DMS53 treated with DMSO at 0.1 percent for 48 hours (cell line): ENCODE measurements at regions not wholly inside any gene's neighbourhood (a gene's known extent, or its start where the extent isn't known, plus 50 kb on each side); places are given as distances from the start of the nearest gene placed in this dataset.
"Not testable (repeated sequence)": the region's sequence is repeated elsewhere in the genome, so short reads cannot be mapped to it uniquely, and the experiment has no call there.

ENCODE experiments used
- DNase-seq: peaks from one replicate; lab custom pipeline; 2025; ENCODE audit not compliant: unreplicated experiment; lab: John Stamatoyannopoulos, UW

GRCh38 chr4:19650903-19651864, 600.5 kb upstream of the SLIT2 start:
- no peak for DNase-seq

- no peak for DNase-seq
Measured at GRCh38 chr4:19645589-19645988, 606.1 kb upstream of the SLIT2 start.

- no peak for DNase-seq
Measured at GRCh38 chr4:19636451-19636850, 615.3 kb upstream of the SLIT2 start.

GRCh38 chr4:19631814-19632213, 619.9 kb upstream of the SLIT2 start:
- no peak for DNase-seq

- DNase-seq: no peak
Measured at GRCh38 chr4:19623866-19624265, 627.8 kb upstream of the SLIT2 start.

GRCh38 chr4:19615086-19615689, 636.5 kb upstream of the SLIT2 start:
- peak; percentile 99 for DNase-seq

GRCh38 chr4:19614171-19614570, 637.5 kb upstream of the SLIT2 start:
- no peak for DNase-seq

GRCh38 chr4:19596342-19596741, 655.4 kb upstream of the SLIT2 start:
- no peak for DNase-seq

GRCh38 chr4:19592391-19592790, 659.3 kb upstream of the SLIT2 start:
- peak; percentile 76 for DNase-seq

- DNase-seq: no peak
Measured at GRCh38 chr4:19583827-19584569, 667.7 kb upstream of the SLIT2 start.

GRCh38 chr4:19580095-19580494, 671.6 kb upstream of the SLIT2 start:
- no peak for DNase-seq

- no peak for DNase-seq
Measured at GRCh38 chr4:19579608-19580007, 672.1 kb upstream of the SLIT2 start.

GRCh38 chr4:19577097-19577496, 674.6 kb upstream of the SLIT2 start:
- no peak for DNase-seq

GRCh38 chr4:19575924-19576323, 675.8 kb upstream of the SLIT2 start:
- no peak for DNase-seq

GRCh38 chr4:19566041-19566440, 685.7 kb upstream of the SLIT2 start:
- DNase-seq: no peak

GRCh38 chr4:19562456-19562855, 689.2 kb upstream of the SLIT2 start:
- no peak for DNase-seq

- peak; percentile 6 for DNase-seq
Measured at GRCh38 chr4:19557161-19557560, 694.5 kb upstream of the SLIT2 start.

GRCh38 chr4:19556276-19556675, 695.4 kb upstream of the SLIT2 start:
- DNase-seq: not testable (repeated sequence)

GRCh38 chr4:19547463-19547862, 704.2 kb upstream of the SLIT2 start:
- no peak for DNase-seq

- no peak for DNase-seq
Measured at GRCh38 chr4:19544446-19545125, 707.1 kb upstream of the SLIT2 start.
